GM23338 (cell line): ENCODE measurements at regions not wholly inside any gene's neighbourhood (a gene's known extent, or its start where the extent isn't known, plus 50 kb on each side); places are given as distances from the start of the nearest gene placed in this dataset.

Experiments
- CREB1 ChIP-seq: fragments of 250-450 bp; sonication (Bioruptor Pico); IDR thresholded peaks from 2 replicates; pipeline ENCODE4 v1.5.0; 2020; ENCODE audit warnings: low read depth, mild to moderate bottlenecking, moderate library complexity
- ETS1 ChIP-seq: IDR thresholded peaks from 2 replicates; pipeline ENCODE4 v1.6.1; 2016; ENCODE audit warnings: antibody characterized with exemption
- EZH2 ChIP-seq: fragments of 200-600 bp; sonication (generic); IDR thresholded peaks from one replicate; pipeline ENCODE4 v1.8.0; 2017; ENCODE audit warnings: antibody characterized with exemption, mild to moderate bottlenecking, low read depth; ENCODE audit not compliant: unreplicated experiment
- EZH2phosphoT487 ChIP-seq: fragments of 200-600 bp; sonication (generic); IDR thresholded peaks from one replicate; pipeline ENCODE4 v1.8.1; 2018; ENCODE audit warnings: antibody characterized with exemption; ENCODE audit not compliant: unreplicated experiment
- JUNB ChIP-seq: IDR thresholded peaks from one replicate; pipeline ENCODE4 v1.6.1; 2016; ENCODE audit warnings: antibody characterized with exemption; ENCODE audit not compliant: unreplicated experiment
- NANOG ChIP-seq: IDR thresholded peaks from 2 replicates; pipeline ENCODE4 v1.6.1; 2016; ENCODE audit warnings: antibody characterized with exemption, borderline replicate concordance
- POLR2AphosphoS5 ChIP-seq: IDR thresholded peaks from 2 replicates; pipeline ENCODE4 v1.6.1; 2016; ENCODE audit warnings: antibody characterized with exemption, low read depth
- REST ChIP-seq: IDR thresholded peaks from one replicate; pipeline ENCODE4 v1.6.1; 2018; ENCODE audit warnings: antibody characterized with exemption; ENCODE audit not compliant: unreplicated experiment
- STAT1 ChIP-seq: IDR thresholded peaks from one replicate; pipeline ENCODE4 v1.6.1; 2016; ENCODE audit warnings: antibody characterized with exemption; ENCODE audit not compliant: unreplicated experiment
- ZNF114 ChIP-seq: fragments of 250-450 bp; sonication (Bioruptor Pico); IDR thresholded peaks from 2 replicates; pipeline ENCODE4 v1.5.0; 2020; ENCODE audit warnings: mild to moderate bottlenecking, moderate library complexity
- ZNF331 ChIP-seq: fragments of 250-450 bp; sonication (Bioruptor Pico); IDR thresholded peaks from 2 replicates; pipeline ENCODE4 v1.5.0; 2020; ENCODE audit warnings: low read depth, mild to moderate bottlenecking, moderate library complexity
- TF ChIP-seq, protein P1 (sequence below), 2 experiments: fragments of 200-600 bp in 1 of 2; sonication (generic) in 1 of 2; conservative IDR thresholded peaks; 2 replicates each; pipeline versions ENCODE4 v1.5.1 to v1.6.1; 2016 to 2017; ENCODE audit warnings: antibody characterized with exemption in 2 of 2, low read depth in 2 of 2, mild to moderate bottlenecking in 2 of 2, moderate library complexity in 1 of 2
- TF ChIP-seq, protein P2 (sequence below): fragments of 250-450 bp; sonication (Bioruptor Pico); IDR thresholded peaks from 2 replicates; pipeline ENCODE4 v1.5.0; 2020; ENCODE audit warnings: mild to moderate bottlenecking, moderate library complexity

GRCh38 chr5:135153661-135154060 is 119.6 kb upstream of the PITX1 start:
- no peak for TF ChIP-seq EZH2phosphoT487
- TF ChIP-seq, protein P1, sequence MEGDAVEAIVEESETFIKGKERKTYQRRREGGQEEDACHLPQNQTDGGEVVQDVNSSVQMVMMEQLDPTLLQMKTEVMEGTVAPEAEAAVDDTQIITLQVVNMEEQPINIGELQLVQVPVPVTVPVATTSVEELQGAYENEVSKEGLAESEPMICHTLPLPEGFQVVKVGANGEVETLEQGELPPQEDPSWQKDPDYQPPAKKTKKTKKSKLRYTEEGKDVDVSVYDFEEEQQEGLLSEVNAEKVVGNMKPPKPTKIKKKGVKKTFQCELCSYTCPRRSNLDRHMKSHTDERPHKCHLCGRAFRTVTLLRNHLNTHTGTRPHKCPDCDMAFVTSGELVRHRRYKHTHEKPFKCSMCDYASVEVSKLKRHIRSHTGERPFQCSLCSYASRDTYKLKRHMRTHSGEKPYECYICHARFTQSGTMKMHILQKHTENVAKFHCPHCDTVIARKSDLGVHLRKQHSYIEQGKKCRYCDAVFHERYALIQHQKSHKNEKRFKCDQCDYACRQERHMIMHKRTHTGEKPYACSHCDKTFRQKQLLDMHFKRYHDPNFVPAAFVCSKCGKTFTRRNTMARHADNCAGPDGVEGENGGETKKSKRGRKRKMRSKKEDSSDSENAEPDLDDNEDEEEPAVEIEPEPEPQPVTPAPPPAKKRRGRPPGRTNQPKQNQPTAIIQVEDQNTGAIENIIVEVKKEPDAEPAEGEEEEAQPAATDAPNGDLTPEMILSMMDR (conservative IDR thresholded peaks at IDR 0.05; ENCODE audit: low read depth in 2 of 2): no peak
- TF ChIP-seq POLR2AphosphoS5: no peak
- TF ChIP-seq REST: no peak
- TF ChIP-seq ETS1: no peak
- TF ChIP-seq, protein P2, sequence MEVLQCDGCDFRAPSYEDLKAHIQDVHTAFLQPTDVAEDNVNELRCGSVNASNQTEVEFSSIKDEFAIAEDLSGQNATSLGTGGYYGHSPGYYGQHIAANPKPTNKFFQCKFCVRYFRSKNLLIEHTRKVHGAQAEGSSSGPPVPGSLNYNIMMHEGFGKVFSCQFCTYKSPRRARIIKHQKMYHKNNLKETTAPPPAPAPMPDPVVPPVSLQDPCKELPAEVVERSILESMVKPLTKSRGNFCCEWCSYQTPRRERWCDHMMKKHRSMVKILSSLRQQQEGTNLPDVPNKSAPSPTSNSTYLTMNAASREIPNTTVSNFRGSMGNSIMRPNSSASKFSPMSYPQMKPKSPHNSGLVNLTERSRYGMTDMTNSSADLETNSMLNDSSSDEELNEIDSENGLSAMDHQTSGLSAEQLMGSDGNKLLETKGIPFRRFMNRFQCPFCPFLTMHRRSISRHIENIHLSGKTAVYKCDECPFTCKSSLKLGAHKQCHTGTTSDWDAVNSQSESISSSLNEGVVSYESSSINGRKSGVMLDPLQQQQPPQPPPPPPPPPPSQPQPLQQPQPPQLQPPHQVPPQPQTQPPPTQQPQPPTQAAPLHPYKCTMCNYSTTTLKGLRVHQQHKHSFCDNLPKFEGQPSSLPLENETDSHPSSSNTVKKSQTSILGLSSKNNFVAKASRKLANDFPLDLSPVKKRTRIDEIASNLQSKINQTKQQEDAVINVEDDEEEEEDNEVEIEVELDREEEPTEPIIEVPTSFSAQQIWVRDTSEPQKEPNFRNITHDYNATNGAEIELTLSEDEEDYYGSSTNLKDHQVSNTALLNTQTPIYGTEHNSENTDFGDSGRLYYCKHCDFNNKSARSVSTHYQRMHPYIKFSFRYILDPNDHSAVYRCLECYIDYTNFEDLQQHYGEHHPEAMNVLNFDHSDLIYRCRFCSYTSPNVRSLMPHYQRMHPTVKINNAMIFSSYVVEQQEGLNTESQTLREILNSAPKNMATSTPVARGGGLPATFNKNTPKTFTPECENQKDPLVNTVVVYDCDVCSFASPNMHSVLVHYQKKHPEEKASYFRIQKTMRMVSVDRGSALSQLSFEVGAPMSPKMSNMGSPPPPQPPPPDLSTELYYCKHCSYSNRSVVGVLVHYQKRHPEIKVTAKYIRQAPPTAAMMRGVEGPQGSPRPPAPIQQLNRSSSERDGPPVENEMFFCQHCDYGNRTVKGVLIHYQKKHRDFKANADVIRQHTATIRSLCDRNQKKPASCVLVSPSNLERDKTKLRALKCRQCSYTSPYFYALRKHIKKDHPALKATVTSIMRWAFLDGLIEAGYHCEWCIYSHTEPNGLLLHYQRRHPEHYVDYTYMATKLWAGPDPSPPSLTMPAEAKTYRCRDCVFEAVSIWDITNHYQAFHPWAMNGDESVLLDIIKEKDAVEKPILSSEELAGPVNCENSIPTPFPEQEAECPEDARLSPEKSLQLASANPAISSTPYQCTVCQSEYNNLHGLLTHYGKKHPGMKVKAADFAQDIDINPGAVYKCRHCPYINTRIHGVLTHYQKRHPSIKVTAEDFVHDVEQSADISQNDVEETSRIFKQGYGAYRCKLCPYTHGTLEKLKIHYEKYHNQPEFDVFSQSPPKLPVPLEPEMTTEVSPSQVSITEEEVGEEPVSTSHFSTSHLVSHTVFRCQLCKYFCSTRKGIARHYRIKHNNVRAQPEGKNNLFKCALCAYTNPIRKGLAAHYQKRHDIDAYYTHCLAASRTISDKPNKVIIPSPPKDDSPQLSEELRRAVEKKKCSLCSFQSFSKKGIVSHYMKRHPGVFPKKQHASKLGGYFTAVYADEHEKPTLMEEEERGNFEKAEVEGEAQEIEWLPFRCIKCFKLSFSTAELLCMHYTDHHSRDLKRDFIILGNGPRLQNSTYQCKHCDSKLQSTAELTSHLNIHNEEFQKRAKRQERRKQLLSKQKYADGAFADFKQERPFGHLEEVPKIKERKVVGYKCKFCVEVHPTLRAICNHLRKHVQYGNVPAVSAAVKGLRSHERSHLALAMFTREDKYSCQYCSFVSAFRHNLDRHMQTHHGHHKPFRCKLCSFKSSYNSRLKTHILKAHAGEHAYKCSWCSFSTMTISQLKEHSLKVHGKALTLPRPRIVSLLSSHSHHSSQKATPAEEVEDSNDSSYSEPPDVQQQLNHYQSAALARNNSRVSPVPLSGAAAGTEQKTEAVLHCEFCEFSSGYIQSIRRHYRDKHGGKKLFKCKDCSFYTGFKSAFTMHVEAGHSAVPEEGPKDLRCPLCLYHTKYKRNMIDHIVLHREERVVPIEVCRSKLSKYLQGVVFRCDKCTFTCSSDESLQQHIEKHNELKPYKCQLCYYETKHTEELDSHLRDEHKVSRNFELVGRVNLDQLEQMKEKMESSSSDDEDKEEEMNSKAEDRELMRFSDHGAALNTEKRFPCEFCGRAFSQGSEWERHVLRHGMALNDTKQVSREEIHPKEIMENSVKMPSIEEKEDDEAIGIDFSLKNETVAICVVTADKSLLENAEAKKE (CRISPR knock-in tag): no peak
- no peak for TF ChIP-seq JUNB
- no peak for TF ChIP-seq ZNF331 (CRISPR knock-in tag)
- no peak for TF ChIP-seq EZH2
- TF ChIP-seq STAT1: no peak
- no peak for TF ChIP-seq ZNF114 (CRISPR knock-in tag)
- no peak for TF ChIP-seq NANOG
- no peak for TF ChIP-seq CREB1 (CRISPR knock-in tag)
